22Rv1 (cell line): ENCODE measurements at regions not wholly inside any gene's neighbourhood (a gene's known extent, or its start where the extent isn't known, plus 50 kb on each side); places are given as distances from the start of the nearest gene placed in this dataset.

ENCODE experiments used
- H3K27ac ChIP-seq: fragments of 450-650 bp; 2 replicates; pipeline ENCODE4 v1.5.1; 2017
- ZFX ChIP-seq: fragments of 450-650 bp; IDR thresholded peaks from 2 replicates; pipeline ENCODE4 v1.6.1; 2017; ENCODE audit warnings: antibody characterized with exemption, borderline replicate concordance
- TF ChIP-seq, protein P1 (sequence below): fragments of 450-650 bp; IDR thresholded peaks from 2 replicates; pipeline ENCODE4 v1.5.1; 2017; ENCODE audit warnings: mild to moderate bottlenecking

DNA sequence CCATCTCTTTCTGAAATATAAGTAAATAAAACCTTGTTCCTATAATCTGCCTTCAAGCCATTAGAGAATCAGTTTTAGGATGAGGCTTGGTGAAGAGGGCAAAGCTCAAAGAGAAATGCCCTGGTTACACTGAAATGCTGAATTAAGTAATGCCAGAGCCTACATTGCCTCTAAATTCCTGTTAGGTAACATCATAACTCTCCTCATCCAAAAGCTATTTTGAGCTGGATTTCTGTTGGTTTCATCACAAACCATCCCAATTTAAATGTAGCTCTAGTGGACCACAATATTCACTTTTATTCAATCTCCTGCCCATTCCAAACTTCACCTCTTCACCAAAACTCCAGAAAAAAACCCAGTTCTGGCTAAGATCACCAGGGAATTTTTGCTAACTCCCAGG is 1319.7 kb upstream of the TENM3 start:
- no peak overlapping the region for H3K27ac ChIP-seq
- TF ChIP-seq, protein P1, sequence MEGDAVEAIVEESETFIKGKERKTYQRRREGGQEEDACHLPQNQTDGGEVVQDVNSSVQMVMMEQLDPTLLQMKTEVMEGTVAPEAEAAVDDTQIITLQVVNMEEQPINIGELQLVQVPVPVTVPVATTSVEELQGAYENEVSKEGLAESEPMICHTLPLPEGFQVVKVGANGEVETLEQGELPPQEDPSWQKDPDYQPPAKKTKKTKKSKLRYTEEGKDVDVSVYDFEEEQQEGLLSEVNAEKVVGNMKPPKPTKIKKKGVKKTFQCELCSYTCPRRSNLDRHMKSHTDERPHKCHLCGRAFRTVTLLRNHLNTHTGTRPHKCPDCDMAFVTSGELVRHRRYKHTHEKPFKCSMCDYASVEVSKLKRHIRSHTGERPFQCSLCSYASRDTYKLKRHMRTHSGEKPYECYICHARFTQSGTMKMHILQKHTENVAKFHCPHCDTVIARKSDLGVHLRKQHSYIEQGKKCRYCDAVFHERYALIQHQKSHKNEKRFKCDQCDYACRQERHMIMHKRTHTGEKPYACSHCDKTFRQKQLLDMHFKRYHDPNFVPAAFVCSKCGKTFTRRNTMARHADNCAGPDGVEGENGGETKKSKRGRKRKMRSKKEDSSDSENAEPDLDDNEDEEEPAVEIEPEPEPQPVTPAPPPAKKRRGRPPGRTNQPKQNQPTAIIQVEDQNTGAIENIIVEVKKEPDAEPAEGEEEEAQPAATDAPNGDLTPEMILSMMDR = no peak
- TF ChIP-seq ZFX = no peak

DNA sequence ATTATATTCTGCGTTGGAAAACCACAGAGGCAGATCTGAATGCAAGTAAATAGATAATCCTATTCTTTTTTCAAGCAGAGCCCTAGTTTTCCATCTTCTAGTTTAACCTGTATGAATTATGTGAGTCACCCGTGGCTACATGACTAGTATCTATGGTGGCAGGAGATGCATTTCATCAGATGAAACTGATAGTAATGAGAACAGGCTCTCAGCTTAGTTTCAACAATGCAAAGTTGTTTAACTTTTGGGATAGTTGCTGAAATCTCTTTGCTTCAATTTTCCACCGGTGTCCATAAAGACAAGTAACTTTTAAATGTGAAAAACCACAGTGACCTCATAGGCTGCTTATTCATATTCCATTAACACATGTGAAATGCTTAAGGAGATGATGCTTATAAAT is 1317.4 kb upstream of the TENM3 start:
- no peak overlapping the region for H3K27ac ChIP-seq
- TF ChIP-seq ZFX = no peak
- TF ChIP-seq, protein P1 = no peak

DNA sequence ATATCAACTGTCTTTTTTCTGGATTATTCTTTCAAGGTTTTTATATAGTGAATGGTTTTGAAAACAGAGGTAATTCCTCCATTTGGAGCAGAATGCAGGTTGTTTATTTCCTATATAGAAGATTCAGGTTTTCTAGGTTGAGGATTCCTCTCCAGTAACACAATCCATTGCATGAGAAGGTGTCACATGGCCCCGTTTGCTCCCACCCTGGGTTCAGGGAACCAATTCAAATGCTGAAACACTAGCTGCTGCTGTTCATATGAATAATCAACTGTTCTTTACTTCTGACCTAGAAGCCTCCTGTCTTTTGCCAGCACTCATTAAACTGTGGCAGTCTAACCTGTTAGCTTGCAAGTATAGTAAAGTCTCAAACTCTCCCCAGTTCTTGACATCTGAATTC is 1316.9 kb upstream of the TENM3 start:
- no peak overlapping the region for H3K27ac ChIP-seq
- TF ChIP-seq, protein P1 = no peak
- TF ChIP-seq ZFX = no peak

DNA sequence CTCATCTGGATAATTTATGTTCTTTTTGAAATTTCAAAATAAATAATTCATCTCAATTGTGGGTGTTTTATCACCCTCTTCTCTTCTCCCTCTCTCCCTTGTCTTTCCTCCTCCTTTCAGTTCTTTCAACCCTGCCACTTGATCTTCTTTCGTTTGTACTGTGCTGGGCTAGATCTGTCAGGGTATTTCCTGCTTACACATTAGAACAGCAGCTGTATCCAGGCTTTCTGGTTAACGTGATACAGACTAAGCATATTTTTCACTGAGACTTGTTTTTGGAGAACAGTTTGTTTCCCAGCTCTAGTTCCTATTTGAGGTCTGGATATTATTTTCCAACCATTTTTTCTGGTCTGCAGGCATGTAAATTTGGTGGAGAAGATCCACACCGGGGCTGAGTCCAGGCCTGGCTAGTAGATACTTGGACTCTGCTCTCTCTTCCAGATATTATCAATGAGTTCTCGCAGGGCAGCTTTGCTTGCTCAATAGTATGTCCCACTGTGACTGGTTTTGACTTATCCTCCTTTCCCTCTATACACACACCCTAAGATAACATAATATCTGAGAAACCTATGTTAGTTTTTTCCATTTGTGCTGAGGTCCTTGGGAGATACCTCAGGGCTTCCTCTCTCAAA is 1310.7 kb upstream of the TENM3 start:
- H3K27ac ChIP-seq = no peak overlapping the region
- no peak for TF ChIP-seq ZFX
- TF ChIP-seq, protein P1 = no peak

DNA sequence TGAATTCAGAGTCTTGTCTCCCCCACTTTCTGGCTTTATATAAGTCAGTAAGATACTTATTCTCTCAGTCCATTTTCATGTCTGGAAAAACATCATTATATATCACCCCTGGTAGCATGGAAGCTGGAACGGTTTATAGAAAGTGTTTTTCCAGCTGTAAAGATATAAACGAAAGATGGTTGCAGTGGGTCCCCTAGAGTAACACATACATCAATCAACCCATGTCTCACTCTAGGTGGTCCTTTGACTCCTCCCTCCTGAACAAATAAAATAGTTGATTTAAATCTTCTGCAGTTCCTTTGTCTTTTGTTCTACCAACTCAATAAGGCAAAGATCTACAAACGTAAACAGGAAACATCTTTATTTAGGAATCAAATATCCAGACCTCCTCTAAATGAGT is 1306.1 kb upstream of the TENM3 start:
- TF ChIP-seq, protein P1 = no peak
- TF ChIP-seq ZFX = no peak
- no peak overlapping the region for H3K27ac ChIP-seq

DNA sequence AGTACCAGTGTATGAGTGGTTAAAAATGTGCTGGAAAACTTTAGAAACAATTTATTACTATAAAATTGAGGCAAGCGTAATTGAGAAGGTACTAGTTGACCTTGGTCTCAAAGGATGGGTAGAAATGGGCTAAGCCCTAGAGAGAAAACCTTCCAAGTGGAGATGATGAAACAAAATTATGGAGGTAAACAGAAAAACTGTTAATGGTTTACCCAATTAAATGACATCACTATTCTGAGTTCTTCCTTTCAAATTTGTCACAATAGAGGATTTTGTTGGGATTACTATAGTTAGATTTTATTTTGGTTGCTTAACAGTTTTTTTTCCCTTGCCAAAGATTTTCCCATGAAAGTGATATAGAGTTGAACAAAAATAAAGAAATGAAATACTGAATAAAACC is 1302.5 kb upstream of the TENM3 start:
- no peak overlapping the region for H3K27ac ChIP-seq
- no peak for TF ChIP-seq ZFX
- TF ChIP-seq, protein P1 = no peak

DNA sequence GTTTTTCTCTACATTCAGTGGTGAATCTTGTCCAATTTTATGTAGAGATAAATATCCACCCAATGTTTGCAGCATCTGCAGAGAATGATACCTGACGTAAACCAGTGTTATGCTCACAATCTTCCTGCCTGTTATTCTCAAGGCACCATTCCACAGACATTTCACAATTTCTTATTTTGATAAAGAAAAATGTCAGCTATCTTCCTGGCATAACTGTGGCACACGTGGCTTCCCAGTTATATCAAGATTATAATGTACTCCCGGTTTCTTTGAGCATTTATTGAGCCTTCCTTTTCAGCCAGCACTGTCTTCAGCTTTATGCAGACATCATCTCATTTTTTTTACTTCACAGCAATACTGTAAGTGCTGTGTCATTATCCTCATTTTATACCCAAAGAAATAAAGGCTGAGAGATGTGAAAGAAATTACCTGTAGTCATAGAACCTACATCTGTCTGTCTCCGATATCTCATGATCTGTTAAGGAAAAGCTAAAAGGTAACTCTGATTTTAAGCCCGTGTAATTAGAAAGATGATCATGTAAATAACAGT is 1300.8 kb upstream of the TENM3 start:
- H3K27ac ChIP-seq = no peak overlapping the region
- TF ChIP-seq, protein P1 = no peak
- no peak for TF ChIP-seq ZFX
